Lung (tissue), 11 donors: ENCODE measurements at regions not wholly inside any gene's neighbourhood (a gene's known extent, or its start where the extent isn't known, plus 50 kb on each side); places are given as distances from the start of the nearest gene placed in this dataset.
"Not testable (repeated sequence)": the region's sequence is repeated elsewhere in the genome, so short reads cannot be mapped to it uniquely, and the experiment has no call there.

Source experiments
- ATAC-seq: fragments of 200-7000 bp; cut with Tn5 transposase; one replicate; pipeline ENCODE4 v1.9.1; 2020; ENCODE audit warnings: moderate number of reproducible peaks; ENCODE audit not compliant: insufficient read depth, low FRiP score
- DNase-seq, 3 donors: peaks; one replicate each; pipeline ENCODE4 v3.0.0-alpha.2; 2013 to 2017
- H3K27ac ChIP-seq, 2 donors: one replicate each; pipeline ENCODE4 v1.5.1; 2013; ENCODE audit warnings: mild to moderate bottlenecking in 2 of 2, moderate library complexity in 2 of 2, control low read depth in 1 of 2, inconsistent platforms in 1 of 2, low read depth in 1 of 2, low read length in 1 of 2
- H3K27me3 ChIP-seq, 3 donors: one replicate each; pipeline ENCODE4 v1.5.1; 2013; ENCODE audit warnings: low read length in 2 of 3; ENCODE audit not compliant: control insufficient read depth in 3 of 3, insufficient read depth in 3 of 3
- H3K36me3 ChIP-seq, 4 donors: one replicate each; pipeline ENCODE4 v1.5.1; 2013; ENCODE audit warnings: low read length in 4 of 4, mild to moderate bottlenecking in 1 of 4, moderate library complexity in 1 of 4; ENCODE audit not compliant: control insufficient read depth in 4 of 4, insufficient read depth in 4 of 4
- H3K4me1 ChIP-seq, 5 donors: one replicate each; pipeline ENCODE4 v1.5.1; 2013; ENCODE audit warnings: low read length in 5 of 5, mild to moderate bottlenecking in 2 of 5, moderate library complexity in 1 of 5; ENCODE audit not compliant: control insufficient read depth in 5 of 5, insufficient read depth in 5 of 5
- H3K4me3 ChIP-seq: one replicate; pipeline ENCODE4 v1.5.1; 2013; ENCODE audit warnings: mild to moderate bottlenecking, control low read depth, moderate library complexity
- H3K9ac ChIP-seq, 2 donors: one replicate each; pipeline ENCODE4 v1.5.1; 2013; ENCODE audit warnings: low read length in 2 of 2, control low read depth in 1 of 2; ENCODE audit not compliant: insufficient read depth in 1 of 2
- H3K9me3 ChIP-seq, 4 donors: one replicate each; pipeline ENCODE4 v1.5.1; 2013; ENCODE audit warnings: low read length in 3 of 4, mild to moderate bottlenecking in 1 of 4, moderate library complexity in 1 of 4; ENCODE audit not compliant: control insufficient read depth in 4 of 4, insufficient read depth in 3 of 4
- WGBS, 2 donors: extraction: QIAGEN DNeasy Blood & Tissue Kit; methylation state at CpG; one replicate each; pipeline ENCODE4 v1.1.7; 2013; 5-methylcytosine and 5-hydroxymethylcytosine counted together
- TF ChIP-seq, protein P1 (sequence below): IDR thresholded peaks from 2 replicates; pipeline ENCODE4 v1.5.1; 2012; ENCODE audit warnings: mild to moderate bottlenecking; ENCODE audit errors: control extremely low read depth, extremely low read depth
- donor health status: control.
- donor health status: control.
- donor health status: Bipolar disorder and iron deficiency.
- donor health status: healthy.
- donor health status: DM: yes; HTN: yes; CAD: no.

DNA sequence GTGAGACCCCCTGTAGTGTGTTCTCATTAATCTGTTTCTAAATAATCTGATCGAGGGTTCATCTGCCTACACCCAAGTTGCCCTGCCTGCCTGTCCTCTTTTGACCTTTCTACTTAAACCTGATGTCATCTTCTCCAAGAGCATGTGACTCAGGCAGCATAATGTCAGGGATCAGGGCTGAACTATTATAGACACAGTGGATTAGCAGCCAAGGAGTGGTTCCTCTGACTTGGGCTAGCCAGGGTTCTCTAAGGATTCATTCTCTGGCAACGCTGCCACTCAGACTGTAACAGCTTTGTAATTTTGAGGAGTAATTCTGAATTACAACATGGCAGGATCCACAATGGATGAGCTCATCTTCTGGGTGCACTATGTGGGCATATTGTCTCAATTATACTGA lies 124.0 kb downstream of the MDH1 start:
- no peak overlapping the region for H3K4me3 ChIP-seq
- H3K27ac ChIP-seq = no peak overlapping the region
- H3K9ac ChIP-seq = no peak overlapping the region
- H3K4me1 ChIP-seq = peaks cover 0 to 5% (median 0%) of the 10 kb centered on the region in 5 donors
- no peaks in the 10 kb centered on the region for H3K27me3 ChIP-seq
- ATAC-seq (no peak), DNase-seq (no peak)
- TF ChIP-seq, protein P1, sequence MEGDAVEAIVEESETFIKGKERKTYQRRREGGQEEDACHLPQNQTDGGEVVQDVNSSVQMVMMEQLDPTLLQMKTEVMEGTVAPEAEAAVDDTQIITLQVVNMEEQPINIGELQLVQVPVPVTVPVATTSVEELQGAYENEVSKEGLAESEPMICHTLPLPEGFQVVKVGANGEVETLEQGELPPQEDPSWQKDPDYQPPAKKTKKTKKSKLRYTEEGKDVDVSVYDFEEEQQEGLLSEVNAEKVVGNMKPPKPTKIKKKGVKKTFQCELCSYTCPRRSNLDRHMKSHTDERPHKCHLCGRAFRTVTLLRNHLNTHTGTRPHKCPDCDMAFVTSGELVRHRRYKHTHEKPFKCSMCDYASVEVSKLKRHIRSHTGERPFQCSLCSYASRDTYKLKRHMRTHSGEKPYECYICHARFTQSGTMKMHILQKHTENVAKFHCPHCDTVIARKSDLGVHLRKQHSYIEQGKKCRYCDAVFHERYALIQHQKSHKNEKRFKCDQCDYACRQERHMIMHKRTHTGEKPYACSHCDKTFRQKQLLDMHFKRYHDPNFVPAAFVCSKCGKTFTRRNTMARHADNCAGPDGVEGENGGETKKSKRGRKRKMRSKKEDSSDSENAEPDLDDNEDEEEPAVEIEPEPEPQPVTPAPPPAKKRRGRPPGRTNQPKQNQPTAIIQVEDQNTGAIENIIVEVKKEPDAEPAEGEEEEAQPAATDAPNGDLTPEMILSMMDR = no peak
- no peaks in the 10 kb centered on the region for H3K36me3 ChIP-seq
- no peaks in the 10 kb centered on the region for H3K9me3 ChIP-seq
- 64 to 86% methylated on average over 2 of the region's 2 CpGs for WGBS, 2 donors

DNA sequence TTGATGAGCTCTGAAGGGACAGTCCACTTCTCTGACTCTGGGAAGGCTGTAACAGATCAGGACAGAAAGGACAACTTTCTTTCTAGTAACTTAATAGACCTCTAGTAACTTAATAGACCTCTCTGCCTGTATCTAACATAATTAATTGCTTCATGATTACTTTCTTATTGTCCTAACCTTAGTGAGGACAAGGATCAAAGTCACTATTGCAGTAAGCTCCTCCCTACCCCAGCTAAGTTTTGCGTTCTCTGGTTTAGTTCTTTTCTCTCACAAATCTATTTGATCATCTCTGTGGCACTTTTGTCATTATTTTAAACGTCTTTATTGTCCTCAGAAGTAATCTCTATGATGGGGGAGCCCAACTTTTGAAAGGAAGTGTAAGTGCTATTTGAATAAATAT lies 125.5 kb upstream of the UGP2 start:
- no peaks in the 10 kb centered on the region for H3K36me3 ChIP-seq
- TF ChIP-seq, protein P1 = no peak
- H3K27ac ChIP-seq = no peak overlapping the region
- no peaks in the 10 kb centered on the region for H3K27me3 ChIP-seq
- no peaks in the 10 kb centered on the region for H3K9me3 ChIP-seq
- ATAC-seq (no peak), DNase-seq (no peak)
- H3K4me3 ChIP-seq = no peak overlapping the region
- H3K4me1 ChIP-seq = peaks cover 0 to 5% (median 0%) of the 10 kb centered on the region in 5 donors
- H3K9ac ChIP-seq = no peak overlapping the region
- WGBS, 2 donors = 78 to 83% methylated on average over 2 of the region's 2 CpGs

DNA sequence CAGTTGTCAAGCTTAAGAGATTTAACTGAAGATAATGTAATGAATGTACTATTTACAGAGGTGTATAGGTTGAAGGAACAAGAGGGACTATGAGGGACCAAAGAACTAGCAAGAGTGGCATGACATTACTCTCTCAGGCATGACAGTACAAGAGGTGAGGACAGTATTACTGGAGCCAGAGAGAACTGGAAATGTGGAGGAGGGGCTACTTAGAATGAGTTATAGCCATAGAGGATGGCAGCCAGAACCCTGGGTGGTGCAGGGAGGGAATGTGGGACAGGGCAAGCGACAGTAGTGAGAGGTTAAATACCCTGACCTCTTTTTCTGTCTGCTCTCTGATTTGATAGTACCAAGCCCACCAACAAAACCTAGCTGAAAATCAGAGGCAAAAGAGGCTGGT lies 122.6 kb upstream of the UGP2 start:
- no peak overlapping the region for H3K9ac ChIP-seq
- no peak overlapping the region for H3K4me3 ChIP-seq
- 79 to 82% methylated on average over 1 of the region's 1 CpG for WGBS, 2 donors
- no peak overlapping the region for H3K27ac ChIP-seq
- no peak for ATAC-seq
- TF ChIP-seq, protein P1 = no peak
- DNase-seq = no peak
- no peaks in the 10 kb centered on the region for H3K36me3 ChIP-seq
- no peaks in the 10 kb centered on the region for H3K27me3 ChIP-seq
- no peaks in the 10 kb centered on the region for H3K9me3 ChIP-seq
- H3K4me1 ChIP-seq = no peaks in the 10 kb centered on the region

DNA sequence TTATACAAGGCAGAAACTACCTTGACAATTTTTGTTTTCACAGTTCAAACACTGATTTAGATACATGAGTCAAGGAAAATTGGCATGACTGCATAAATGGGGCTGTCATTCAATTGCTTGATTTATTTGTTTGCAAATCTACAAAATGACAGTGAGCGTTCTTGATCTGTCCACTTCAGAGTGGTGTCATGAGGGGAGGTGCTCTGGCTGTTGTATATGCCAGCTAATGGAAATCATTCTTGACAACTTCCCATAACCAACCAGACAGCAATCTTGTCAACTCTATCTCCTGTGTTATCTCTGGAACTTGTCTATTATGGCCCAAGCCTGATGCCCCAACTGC lies 120.6 kb upstream of the UGP2 start:
- 72 to 93% methylated on average over 1 of the region's 1 CpG for WGBS, 2 donors
- ATAC-seq (no peak), DNase-seq (no peak)
- H3K27ac ChIP-seq = no peak overlapping the region
- no peak overlapping the region for H3K4me3 ChIP-seq
- TF ChIP-seq, protein P1 = no peak
- no peaks in the 10 kb centered on the region for H3K36me3 ChIP-seq
- no peaks in the 10 kb centered on the region for H3K9me3 ChIP-seq
- no peak overlapping the region for H3K9ac ChIP-seq
- H3K27me3 ChIP-seq = no peaks in the 10 kb centered on the region
- no peaks in the 10 kb centered on the region for H3K4me1 ChIP-seq

DNA sequence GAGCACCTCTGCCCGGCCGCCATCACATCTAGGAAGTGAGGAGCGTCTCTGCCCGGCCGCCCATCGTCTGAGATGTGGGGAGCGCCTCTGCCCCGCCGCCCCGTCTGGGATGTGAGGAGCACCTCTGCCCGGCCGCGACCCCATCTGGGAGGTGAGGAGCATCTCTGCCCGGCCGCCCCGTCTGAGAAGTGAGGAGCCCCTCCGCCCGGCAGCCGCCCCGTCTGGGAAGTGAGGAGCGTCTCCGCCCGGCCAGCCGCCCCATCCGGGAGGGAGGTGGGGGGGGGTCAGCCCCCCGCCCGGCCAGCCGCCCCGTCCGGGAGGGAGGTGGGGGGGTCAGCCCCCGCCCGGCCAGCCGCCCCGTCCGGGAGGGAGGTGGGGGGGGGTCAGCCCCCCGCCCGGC lies 119.4 kb upstream of the UGP2 start:
- 93% methylated on average over 24 of the region's 37 CpGs; no CpG with 5 or more reads in 1 of the 2 donors for WGBS, 2 donors
- not testable (repeated sequence) for H3K9me3 ChIP-seq, ATAC-seq, H3K4me3 ChIP-seq, DNase-seq, H3K4me1 ChIP-seq, H3K36me3 ChIP-seq, H3K27me3 ChIP-seq, H3K9ac ChIP-seq, H3K27ac ChIP-seq
